HG03354 (cell line): ENCODE measurements at regions not wholly inside any gene's neighbourhood (a gene's known extent, or its start where the extent isn't known, plus 50 kb on each side); places are given as distances from the start of the nearest gene placed in this dataset.
A peak's percentile ranks its signal among the peaks of the same experiment; 100 is the strongest.
"Not testable (repeated sequence)": the region's sequence is repeated elsewhere in the genome, so short reads cannot be mapped to it uniquely, and the experiment has no call there.

ENCODE experiments used
- ATAC-seq: cut with Tn5 transposase; IDR thresholded peaks from one replicate; pipeline ENCODE4 v1.9.1; 2021; ENCODE audit warnings: mild to moderate bottlenecking; ENCODE audit not compliant: unreplicated experiment, poor library complexity, severe bottlenecking

DNA sequence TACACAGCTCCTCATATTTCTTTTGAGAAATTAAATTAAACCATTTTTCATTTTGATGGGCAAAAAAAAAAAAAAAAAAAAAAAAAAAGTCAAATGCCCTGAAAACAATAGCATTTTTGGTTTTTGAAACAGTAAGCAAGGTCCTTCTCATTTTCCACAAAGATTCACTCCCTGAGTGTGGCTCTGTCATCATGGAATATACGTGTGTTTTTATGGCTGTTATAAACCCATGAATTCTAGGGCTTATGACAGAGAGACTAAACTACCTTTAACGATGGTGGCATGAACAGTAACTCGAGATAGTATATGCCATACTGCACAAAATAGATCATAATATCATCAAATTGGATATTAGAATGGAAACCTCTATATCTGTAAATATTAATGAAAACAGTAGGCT lies 179.2 kb upstream of the ZNF521 start:
- ATAC-seq, result no peak

DNA sequence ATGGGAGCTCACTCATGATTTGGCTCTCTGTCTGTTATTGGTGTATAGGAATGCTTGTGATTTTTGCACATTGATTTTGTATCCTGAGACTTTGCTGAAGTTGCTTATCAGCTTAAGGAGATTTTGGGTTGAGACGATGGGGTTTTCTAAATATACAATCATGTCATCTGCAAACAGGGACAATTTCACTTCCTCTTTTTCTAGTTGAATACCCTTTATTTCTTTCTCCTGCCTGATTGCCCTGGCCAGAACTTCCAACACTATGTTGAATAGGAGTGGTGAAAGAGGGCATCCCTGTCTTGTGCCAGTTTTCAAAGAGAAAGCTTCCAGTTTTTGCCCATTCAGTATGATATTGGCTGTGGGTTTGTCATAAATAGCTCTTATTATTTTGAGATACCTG lies 173.8 kb upstream of the ZNF521 start:
- not testable (repeated sequence) for ATAC-seq

DNA sequence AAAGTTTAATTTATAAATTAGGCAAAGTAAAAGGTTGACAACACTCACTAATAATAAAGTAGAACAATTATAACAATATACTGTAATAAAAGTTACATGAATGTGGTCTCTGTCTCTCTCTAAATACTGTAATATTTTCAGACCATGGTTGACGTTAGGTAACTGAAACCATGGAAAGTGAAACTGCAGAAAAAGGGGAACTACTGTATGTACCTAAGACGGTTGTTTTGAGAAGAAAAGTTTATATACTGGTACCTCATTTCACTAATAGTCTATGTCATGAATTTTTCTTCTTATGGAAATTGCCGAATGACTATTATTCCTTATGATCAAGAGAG lies 166.7 kb upstream of the ZNF521 start:
- ATAC-seq, result peak; percentile 97

DNA sequence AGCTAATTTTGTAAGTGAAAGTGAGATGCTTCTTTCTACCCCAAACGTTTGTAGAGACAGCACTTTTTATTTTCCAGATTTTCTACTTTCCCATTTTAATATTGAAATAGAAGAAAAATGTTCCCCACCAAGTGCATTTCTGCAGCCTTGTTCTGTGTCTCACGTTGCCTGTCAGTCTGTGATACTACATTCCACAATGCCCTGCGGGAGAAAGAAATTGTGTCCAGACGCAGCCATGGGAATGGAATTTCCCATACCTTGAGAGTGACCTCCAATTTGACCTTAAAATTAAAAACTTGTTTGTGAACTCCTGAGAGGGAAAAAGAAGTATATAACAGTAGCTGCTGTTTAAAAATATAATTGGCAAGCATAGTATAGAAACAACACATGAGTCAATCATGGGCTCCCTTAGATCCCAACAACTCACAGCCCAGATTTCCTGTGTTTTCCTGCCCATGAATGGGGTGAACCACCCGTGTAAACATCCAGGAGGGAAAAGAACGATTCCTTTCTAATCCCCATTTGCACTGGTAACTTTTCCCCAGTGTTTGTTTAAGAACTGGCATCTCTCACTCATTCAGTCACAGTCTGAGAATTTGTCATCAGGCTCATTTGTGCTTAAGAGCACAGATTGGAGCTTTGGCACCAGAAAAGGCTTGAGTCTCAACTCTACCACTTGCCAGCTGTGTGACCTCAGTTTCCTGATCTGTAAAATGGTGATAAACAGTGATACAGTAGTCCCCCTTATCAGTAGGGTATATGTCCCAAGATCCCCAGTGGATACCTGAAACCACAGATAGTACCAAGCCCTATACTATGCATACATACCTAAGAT lies 166.1 kb upstream of the ZNF521 start:
- ATAC-seq, result peak; percentile 47

DNA sequence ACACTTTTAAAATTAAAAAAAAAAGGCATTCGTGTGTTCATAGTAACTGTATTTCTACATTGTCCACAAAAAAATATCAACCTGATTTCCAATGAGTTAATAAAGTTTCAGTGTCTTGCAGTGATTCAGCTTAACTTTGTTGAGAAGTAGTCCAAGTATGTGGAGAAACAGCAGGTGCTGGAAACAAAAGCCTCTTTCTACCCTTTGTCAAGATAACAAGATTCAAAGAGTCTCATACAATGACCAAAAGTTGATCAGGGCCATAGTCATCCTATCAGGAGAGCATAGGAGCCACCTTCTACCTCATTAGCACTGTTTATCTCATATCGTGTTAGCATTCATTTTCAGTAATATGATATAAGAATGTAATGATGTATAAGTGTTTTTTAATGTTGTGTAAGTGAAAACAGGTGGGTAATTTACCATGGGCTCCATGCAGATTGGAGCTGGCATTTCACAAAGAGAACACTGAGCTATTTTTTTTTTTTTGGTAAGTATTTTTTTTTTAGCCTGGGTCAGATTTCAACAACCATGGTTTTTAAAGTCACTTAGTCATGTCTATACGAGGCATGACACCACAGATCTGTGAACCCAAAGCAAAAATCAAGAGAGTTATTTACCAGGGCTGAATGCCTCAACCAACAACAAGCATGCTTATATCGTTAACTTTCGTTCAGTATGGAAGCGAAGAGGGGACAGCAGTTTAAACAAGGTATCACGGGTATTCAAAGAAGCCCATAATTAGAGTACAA lies 165.0 kb upstream of the ZNF521 start:
- no peak for ATAC-seq

DNA sequence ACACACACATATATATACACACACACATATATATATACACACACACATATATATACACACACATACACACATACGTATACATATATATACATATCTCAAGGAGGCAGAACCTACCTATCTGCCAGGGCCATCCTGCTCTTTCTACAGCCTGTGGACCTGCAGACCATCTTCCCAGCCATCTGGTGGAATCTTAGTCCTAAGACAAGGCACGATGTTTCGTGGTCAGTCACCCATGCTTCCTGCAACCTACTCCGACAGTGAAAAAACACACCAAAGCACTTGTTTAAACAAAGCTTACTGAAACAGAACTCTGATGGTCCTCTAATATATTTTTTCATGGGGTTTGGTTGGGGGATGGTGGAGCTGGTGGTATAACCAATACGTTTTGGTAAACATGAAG lies 164.2 kb upstream of the ZNF521 start:
- ATAC-seq, result no peak

DNA sequence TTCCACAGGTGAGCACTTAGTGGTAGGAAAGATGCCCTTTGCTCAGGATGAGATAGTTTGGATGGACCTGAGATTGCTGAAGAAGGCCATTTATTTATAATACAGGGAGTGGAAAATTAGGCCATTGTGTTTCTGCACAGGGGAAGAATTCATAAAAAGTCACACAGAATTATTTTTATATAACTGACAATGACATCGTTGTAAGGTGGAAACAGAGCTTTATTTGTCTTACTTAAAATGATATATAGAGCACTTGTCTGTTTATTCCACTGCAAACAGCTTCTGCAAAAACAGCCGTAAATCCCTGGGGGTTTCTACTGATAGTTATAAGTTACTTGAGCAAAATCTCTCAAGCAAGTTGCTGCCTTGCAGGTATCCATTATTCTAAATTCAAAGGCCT lies 158.1 kb upstream of the ZNF521 start:
- no peak for ATAC-seq

DNA sequence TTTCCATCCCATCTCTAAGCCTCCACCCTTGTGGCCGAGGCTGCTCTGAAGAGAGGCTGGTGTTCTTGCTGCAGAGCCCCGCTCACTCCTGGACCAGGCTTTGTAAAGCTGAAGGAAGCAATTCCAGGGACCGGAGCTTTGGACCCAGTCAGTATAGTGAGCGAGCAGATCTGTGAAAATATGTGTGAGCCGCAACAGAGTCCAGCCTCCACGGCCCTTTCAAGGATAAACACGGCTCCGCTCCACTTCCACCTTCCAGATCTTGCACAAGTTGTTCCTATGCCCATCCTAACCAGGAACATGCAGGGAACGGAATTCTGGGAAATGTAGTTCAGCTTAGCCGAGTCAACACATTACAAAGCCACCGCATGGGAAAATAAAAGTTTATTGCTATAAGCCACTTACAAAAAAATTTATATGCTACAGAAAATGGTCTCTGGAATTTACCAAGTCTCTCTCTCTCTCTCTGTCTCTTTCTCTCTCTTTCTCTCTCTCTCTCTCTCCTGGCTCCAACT lies 151.7 kb upstream of the ZNF521 start:
- ATAC-seq, result no peak

DNA sequence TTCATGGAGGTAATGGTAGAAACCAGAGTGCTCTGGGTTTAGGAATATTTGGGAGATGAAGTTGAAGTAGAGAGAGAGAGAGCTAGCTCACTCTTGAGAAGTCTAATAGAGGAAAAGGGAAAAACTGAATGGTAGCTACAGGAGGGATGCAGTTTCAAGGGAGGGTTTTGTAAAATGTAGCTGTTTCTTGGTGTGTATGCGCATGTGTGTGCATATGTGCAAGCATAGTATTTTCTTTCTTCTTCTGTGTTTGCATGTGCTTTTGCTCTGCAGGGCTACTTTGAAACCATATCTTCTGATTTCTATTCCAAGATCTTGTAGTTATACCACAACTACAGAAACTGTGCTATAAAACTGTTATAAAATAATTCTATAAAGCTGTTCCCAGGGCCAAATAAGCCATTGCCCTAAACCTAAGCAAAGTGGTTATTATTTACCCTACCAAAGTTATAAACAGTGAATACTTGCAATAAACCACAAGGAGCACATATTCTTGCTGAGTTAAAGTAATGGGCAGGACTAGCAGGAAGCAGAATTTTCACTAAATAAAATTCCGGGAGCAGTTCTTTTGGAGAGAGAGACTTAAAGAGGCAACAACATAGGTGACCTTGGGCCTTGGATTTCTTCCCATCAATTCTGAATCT lies 145.3 kb upstream of the ZNF521 start:
- ATAC-seq, result no peak

DNA sequence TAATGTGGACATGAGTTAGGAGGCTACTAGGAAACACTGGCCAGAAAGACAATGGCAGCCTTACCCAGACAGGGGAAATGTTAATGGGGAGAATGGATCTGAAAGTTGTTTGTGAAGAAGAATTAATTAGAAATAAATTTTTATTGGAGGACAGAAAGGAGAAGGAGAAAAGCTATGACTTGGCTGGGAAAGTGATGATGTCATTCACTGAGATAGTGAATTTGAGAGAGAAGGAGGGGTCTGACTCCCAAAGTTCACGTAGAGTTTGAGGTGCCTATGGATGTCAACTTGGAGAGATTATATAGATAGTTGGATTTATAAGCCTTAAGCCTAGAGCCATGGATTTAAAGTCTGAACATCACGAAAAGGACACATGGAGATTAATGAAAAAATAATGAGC lies 144.6 kb upstream of the ZNF521 start:
- ATAC-seq, result no peak

DNA sequence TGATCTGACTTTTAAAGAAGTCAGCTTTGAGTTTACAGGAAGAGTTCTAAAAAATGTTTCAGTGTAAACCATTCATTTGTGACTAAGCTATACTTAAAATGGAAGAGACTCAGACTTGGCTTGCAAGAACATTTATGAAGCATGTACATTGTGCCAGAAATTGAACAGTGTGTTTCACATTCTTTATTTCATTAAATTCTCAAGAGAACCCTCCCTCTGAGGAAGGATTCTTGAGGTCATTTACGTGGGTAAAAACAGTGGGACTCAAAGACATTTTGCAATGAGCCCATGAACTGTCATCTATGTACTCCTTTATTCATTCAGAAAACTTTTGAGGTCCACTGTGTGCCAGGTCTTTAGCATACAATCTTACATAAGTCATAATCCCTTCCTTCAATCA lies 143.6 kb upstream of the ZNF521 start:
- no peak for ATAC-seq

DNA sequence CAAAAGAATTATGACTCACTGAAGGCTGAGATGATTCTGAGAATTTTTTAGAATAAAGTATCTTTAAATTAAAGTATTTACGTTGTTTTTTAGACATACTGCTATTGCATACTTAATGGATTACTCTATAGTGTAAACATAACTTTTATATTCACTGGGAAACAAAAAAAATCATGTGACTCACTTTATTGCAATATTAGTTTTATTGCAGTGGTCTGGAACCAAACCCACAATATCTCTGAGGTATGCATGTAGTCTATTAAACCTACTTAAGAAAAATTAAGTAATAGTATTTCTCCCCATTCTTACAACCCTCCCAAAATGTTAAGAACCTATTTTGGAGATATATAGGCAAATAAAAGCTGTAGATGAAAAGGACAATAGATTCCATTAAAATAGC lies 142.9 kb upstream of the ZNF521 start:
- ATAC-seq, result no peak

DNA sequence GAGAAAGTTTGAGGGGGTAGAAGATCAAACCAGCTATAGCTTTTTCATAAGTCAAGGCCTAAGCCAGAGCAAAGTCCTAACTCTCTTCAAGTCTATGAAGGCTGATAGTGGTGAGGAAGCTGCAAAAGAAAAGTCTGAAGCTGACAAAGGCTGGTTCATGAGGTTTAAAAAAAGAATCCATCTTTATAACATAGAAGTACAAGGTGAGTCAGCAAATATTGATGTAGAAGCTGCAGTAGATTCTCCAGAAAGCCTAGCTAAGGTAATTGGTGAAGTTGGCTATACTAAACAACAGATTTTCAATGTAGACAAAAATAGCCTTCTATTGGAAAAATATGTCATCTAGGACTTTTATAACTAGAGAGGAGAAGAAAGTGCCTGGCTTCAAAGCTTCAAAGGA lies 141.4 kb upstream of the ZNF521 start:
- ATAC-seq, result no peak

DNA sequence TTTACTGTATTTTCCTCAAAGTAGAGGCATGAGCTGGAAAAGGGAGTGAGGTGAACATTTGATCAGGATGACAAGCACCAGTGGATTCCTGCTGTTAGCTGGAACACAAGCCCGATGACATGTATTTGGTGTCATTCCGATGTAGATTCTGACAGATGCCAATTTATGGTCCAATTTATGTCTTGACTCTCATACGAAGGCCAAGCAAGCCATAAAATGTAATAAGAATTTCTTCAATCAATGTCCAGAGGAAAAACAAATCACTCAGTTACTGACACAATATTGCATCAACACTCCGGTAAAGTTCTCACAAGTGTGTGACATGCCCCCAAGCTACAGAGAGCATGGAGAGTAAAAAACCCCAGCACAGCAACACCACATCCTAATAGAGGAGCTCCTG lies 138.3 kb upstream of the ZNF521 start:
- no peak for ATAC-seq

DNA sequence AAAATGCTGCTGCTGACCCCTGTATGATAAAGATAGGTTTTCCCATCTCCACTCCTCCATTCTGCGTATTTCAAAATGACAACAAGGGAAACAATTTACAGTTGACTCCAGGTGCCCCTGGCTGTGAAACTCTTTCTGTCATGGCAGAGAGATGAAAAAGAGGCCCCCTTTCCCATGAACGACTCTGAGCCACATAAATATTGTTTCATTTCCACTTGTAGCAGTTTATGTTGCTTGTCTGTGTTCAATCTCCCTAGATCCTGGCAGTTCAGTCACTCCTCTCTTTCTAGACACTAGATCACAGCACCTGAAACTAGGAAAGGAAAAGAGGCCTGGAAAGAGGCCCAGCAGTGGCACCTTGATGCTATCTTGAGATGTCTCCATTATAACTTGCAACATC lies 121.0 kb upstream of the ZNF521 start:
- no peak for ATAC-seq

DNA sequence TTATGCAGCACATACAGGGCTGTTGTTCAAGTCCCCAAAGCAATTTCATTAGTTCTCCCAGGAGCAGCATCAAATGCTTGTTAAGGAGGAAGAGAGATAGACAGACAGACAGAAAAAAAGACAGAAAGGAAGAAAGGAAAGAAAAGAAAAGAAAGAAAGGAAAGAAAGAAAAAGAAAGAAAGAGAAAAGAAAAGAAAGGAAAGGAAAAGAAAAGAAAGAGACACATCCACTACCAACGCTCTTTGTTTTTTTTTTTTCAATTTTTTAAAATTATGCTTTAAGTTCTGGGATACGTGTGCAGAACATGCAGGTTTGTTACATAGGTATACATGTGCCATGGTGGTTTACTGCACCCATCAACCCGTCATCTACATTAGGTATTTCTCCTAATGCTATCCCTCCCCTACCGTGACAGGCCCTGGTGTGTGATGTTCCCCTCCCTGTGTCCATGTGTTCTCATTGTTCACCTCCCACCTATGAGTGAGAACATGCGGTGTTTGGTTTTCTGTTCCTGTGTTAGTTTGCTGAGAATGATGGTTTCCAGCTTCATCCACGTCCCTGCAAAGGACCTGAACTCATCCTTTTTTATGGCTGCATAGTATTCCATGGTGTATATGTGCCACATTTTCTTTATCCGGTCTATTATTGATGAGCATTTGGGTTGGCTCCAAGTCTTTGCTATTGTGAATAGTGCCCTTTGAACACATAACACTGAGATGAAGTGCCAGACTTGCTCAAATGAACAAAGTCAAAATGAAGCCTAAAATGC lies 119.0 kb upstream of the ZNF521 start:
- not testable (repeated sequence) for ATAC-seq

DNA sequence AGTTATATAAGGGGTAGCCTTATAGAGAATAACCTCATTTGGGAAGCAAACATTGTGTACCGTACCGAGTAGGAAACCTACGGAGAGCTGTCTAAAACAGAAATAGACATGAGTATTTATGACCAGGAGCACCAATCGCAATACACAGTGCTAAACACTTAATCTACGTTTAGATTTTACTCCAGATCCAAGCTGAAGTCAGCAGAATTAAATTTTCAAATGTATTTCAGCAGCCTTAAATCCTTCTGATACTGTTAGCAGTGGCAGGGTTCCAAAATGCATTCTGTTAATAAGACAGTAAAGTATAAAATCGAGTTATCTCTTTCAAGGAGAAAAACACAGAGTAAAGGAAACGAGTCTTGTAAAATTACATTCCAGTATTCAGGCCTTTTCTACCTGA lies 118.1 kb upstream of the ZNF521 start:
- no peak for ATAC-seq

DNA sequence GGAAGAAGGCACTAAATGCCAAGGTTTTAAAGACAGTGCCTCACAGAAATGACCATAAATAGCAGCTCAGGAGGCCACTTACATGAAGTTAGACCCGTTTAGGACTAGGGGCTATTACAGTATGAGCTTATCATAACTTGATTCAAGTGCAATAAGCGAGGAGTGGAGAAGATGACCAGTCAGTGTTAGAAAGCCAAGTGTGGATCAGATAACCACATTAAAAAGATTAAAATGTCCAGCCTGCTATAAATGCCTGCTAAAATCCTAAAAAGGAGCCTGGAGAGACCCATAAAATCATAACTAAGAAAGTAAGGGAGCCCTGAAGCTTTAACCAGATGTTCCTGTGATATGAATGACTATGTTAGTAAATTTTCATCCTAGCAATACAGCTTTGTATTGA lies 117.5 kb upstream of the ZNF521 start:
- ATAC-seq, result no peak

DNA sequence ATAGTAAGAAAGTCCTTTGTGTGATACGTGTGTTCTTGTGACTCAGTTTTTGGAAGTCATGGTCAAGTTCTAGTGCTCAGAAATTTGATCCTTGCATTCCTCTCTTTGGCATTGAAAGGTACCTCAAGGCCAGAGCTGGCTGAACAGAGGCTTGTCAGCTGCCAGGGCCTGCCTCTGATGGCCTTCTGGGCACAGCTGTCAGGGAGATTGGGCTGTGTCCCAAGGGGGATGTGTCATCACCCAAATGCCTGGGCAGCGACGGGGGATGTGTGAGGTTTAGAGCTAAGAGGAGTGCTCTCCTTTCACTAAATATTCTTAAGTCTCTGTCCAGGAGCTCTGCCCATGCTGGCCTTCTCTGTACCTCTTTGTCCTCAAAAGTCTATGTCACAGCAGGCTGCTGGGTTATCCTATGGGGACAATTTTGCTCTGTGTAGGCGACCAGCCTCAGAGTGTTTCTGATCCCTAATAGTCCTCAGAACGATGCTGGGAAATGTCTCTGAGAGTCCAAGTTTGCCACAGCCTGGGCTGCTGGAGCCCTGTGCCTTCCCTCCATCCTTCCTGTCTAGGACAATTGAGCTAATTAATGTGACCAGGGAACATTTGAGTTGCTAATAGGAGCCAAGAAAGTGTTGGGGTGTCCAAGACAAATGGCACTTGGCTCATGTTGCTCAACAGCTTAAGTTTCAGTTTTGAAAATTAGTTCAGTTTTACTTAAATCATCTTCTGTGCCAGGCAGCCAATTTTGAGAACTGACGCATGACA lies 115.4 kb upstream of the ZNF521 start:
- no peak for ATAC-seq
